A673 (cell line): ENCODE measurements at regions not wholly inside any gene's neighbourhood (a gene's known extent, or its start where the extent isn't known, plus 50 kb on each side); places are given as distances from the start of the nearest gene placed in this dataset.

ENCODE experiments used
- BruUV-seq: library from RNA; stranded (reverse); fragments of 400-500 nt; replicated peaks from 2 replicates; lab custom pipeline; 2021; lab: Mats Ljungman, UMichigan
- CTCF ChIA-PET: fragments of 300-600 bp; sonication (Branson Sonifier 250); formaldehyde crosslinking; loops from one replicate; lab custom pipeline; 2022; ENCODE audit warnings: antibody characterized with exemption; lab: Charles Lee
- POLR2A ChIA-PET: fragments of 300-600 bp; sonication (Branson Sonifier 250); formaldehyde crosslinking; loops from one replicate; lab custom pipeline; 2022; ENCODE audit warnings: antibody characterized with exemption; ENCODE audit not compliant: low non-redundant PET; lab: Charles Lee
- DNase-seq: peaks from one replicate; pipeline ENCODE4 v3.0.0-alpha.2; 2015; ENCODE audit warnings: low spot score
- H3K27ac ChIP-seq: fragments of 200-600 bp; sonication (generic); 2 replicates; pipeline ENCODE4 v1.5.1; 2016; ENCODE audit warnings: mixed run types, low read depth, mild to moderate bottlenecking, mixed read lengths, antibody characterized with exemption, low read length; ENCODE audit not compliant: poor library complexity, severe bottlenecking
- H3K27me3 ChIP-seq: fragments of 200-600 bp; sonication (generic); replicated peaks from 2 replicates; pipeline ENCODE4 v1.6.1; 2017; ENCODE audit warnings: mixed run types, low read depth, mild to moderate bottlenecking, mixed read lengths, antibody characterized with exemption, low read length; ENCODE audit not compliant: insufficient read depth, poor library complexity
- H3K36me3 ChIP-seq: fragments of 200-600 bp; sonication (generic); 2 replicates; pipeline ENCODE4 v1.6.1; 2016; ENCODE audit warnings: mixed run types, mild to moderate bottlenecking, mixed read lengths, antibody characterized with exemption, low read length; ENCODE audit not compliant: insufficient read depth, poor library complexity, severe bottlenecking
- H3K4me1 ChIP-seq: fragments of 200-600 bp; sonication (generic); 2 replicates; pipeline ENCODE4 v1.6.1; 2017; ENCODE audit warnings: mixed run types, mild to moderate bottlenecking, mixed read lengths, antibody characterized with exemption, low read length; ENCODE audit not compliant: insufficient read depth, poor library complexity, severe bottlenecking
- H3K4me3 ChIP-seq: fragments of 200-600 bp; sonication (generic); 2 replicates; pipeline ENCODE4 v1.5.1; 2016; ENCODE audit warnings: low read depth, mixed run types, mild to moderate bottlenecking, mixed read lengths, low read length; ENCODE audit not compliant: poor library complexity, severe bottlenecking
- H3K9me3 ChIP-seq: fragments of 200-600 bp; sonication (generic); 2 replicates; pipeline ENCODE4 v1.6.1; 2016; ENCODE audit warnings: mixed run types, low read depth, mild to moderate bottlenecking, mixed read lengths, antibody characterized with exemption, low read length; ENCODE audit not compliant: poor library complexity, severe bottlenecking
- CTCF ChIP-seq: fragments of 300-800, 200-600 bp; sonication (generic); conservative IDR thresholded peaks from 2 replicates; pipeline ENCODE4 v1.5.1; 2017; ENCODE audit warnings: low read depth, mild to moderate bottlenecking, antibody characterized with exemption, low read length, moderate library complexity, mixed read lengths
- EZH2 ChIP-seq: fragments of 200-600 bp; sonication (generic); IDR thresholded peaks from 2 replicates; pipeline ENCODE4 v1.6.1; 2017; ENCODE audit warnings: borderline replicate concordance, low read depth, mild to moderate bottlenecking, mixed read lengths, antibody characterized with exemption, low read length; ENCODE audit not compliant: poor library complexity, severe bottlenecking
- intact Hi-C: fragments of 100-400 bp; cut with micrococcal nuclease; formaldehyde crosslinking; loops from one replicate; pipeline ENCODE4 v1.10.0; 2022; ENCODE audit not compliant: unreplicated experiment

DNA sequence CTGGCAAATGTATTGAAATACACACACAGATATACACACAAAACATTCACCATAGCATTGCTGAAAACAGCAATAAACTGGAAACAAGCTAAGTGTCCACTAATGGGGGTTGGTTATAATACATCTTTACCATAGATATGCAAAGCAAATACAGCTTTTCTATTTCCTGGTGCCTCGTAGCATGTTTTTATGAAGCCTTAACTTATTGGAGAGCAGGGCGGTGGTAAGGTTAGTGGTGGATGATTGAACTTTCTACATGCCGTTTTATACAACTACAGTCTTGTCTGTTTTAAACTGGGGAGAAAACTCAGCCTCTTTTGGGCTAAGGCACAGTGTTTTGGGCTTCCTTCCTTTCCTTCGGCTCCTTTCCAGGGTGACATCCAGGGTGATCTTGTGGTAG lies 104.5 kb downstream of the NR2F2 start:
- H3K27ac ChIP-seq, result no peak overlapping the region
- DNase-seq, result no peak
- intact Hi-C loops, result no loop called here
- POLR2A ChIA-PET, result no interaction called here
- H3K27me3 ChIP-seq, result no peaks in the 10 kb centered on the region
- CTCF ChIA-PET, result no interaction called here
- no peaks in the 10 kb centered on the region for H3K36me3 ChIP-seq
- H3K4me3 ChIP-seq, result no peak overlapping the region
- no TSS peak for BruUV-seq
- no peak for TF ChIP-seq EZH2
- no peak for TF ChIP-seq CTCF
- H3K9me3 ChIP-seq, result no peaks in the 10 kb centered on the region
- H3K4me1 ChIP-seq, result no peaks in the 10 kb centered on the region

- H3K27ac ChIP-seq, result no peak overlapping the region
- H3K4me1 ChIP-seq, result no peaks in the 10 kb centered on the region
- H3K9me3 ChIP-seq, result no peaks in the 10 kb centered on the region
- CTCF ChIA-PET, result no interaction called here
- H3K36me3 ChIP-seq, result no peaks in the 10 kb centered on the region
- no peaks in the 10 kb centered on the region for H3K27me3 ChIP-seq
- no peak for TF ChIP-seq CTCF
- no peak overlapping the region for H3K4me3 ChIP-seq
- intact Hi-C loops, result no loop called here
- POLR2A ChIA-PET, result no interaction called here
- BruUV-seq, result no TSS peak
- DNase-seq, result no peak
Measured at GRCh38 chr15:96435841-96436240, 105.3 kb downstream of the NR2F2 start.

- no TSS peak for BruUV-seq
- H3K9me3 ChIP-seq, result no peaks in the 10 kb centered on the region
- no peaks in the 10 kb centered on the region for H3K27me3 ChIP-seq
- H3K36me3 ChIP-seq, result no peaks in the 10 kb centered on the region
- intact Hi-C loops, result no loop called here
- POLR2A ChIA-PET, result no interaction called here
- H3K27ac ChIP-seq, result no peak overlapping the region
- no peaks in the 10 kb centered on the region for H3K4me1 ChIP-seq
- no peak for TF ChIP-seq CTCF
- no peak for DNase-seq
- no peak overlapping the region for H3K4me3 ChIP-seq
- CTCF ChIA-PET, result no interaction called here
Measured at GRCh38 chr15:96440978-96441377, 110.5 kb downstream of the NR2F2 start.
